ENCODE measurements at regions not wholly inside any gene's neighbourhood (a gene's known extent, or its start where the extent isn't known, plus 50 kb on each side); places are given as distances from the start of the nearest gene placed in this dataset.
"Not testable (repeated sequence)": the region's sequence is repeated elsewhere in the genome, so short reads cannot be mapped to it uniquely, and the experiment has no call there.

- no peak overlapping the region for H3K4me3 ChIP-seq (ENCODE audit: low read depth, low read length)
- TF ChIP-seq POLR2A (IDR thresholded peaks at IDR 0.05; ENCODE audit: extremely low read depth, insufficient read length) (no peak), MAX (IDR thresholded peaks at IDR 0.05; ENCODE audit: low read depth, low read length) (no peak), MYC (IDR thresholded peaks at IDR 0.05; ENCODE audit: low read depth, low read length) (no peak), CTCF (IDR thresholded peaks at IDR 0.05; ENCODE audit: low read depth, low read length) (no peak)
- no peak for DNase-seq (ENCODE audit: low read depth)
These were observed 545.9 kb upstream of the KLF4 start for GRCh38 chr9:108035487-108035886.

GRCh38 chr9:108033976-108034964 is 544.7 kb upstream of the KLF4 start:
- DNase-seq (ENCODE audit: low read depth): no peak
- TF ChIP-seq MAX (IDR thresholded peaks at IDR 0.05; ENCODE audit: low read depth, low read length) (no peak), CTCF (IDR thresholded peaks at IDR 0.05; ENCODE audit: low read depth, low read length) (no peak), MYC (IDR thresholded peaks at IDR 0.05; ENCODE audit: low read depth, low read length) (no peak), POLR2A (IDR thresholded peaks at IDR 0.05; ENCODE audit: extremely low read depth, insufficient read length) (no peak)
- no peak overlapping the region for H3K4me3 ChIP-seq (ENCODE audit: low read depth, low read length)

- not testable (repeated sequence) for H3K4me3 ChIP-seq (ENCODE audit: low read depth, low read length); DNase-seq (ENCODE audit: low read depth)
These were observed 542.5 kb upstream of the KLF4 start for GRCh38 chr9:108032079-108032478.

- H3K4me3 ChIP-seq (ENCODE audit: low read depth, low read length); DNase-seq (ENCODE audit: low read depth): not testable (repeated sequence)
These were observed 541.7 kb upstream of the KLF4 start for GRCh38 chr9:108031221-108031620.

GRCh38 chr9:108026718-108027117 is 537.1 kb upstream of the KLF4 start:
- not testable (repeated sequence) for DNase-seq (ENCODE audit: low read depth); H3K4me3 ChIP-seq (ENCODE audit: low read depth, low read length)

- TF ChIP-seq CTCF (IDR thresholded peaks at IDR 0.05; ENCODE audit: low read depth, low read length) (no peak), MAX (IDR thresholded peaks at IDR 0.05; ENCODE audit: low read depth, low read length) (no peak), MYC (IDR thresholded peaks at IDR 0.05; ENCODE audit: low read depth, low read length) (no peak), POLR2A (IDR thresholded peaks at IDR 0.05; ENCODE audit: extremely low read depth, insufficient read length) (no peak)
- no peak overlapping the region for H3K4me3 ChIP-seq (ENCODE audit: low read depth, low read length)
- no peak for DNase-seq (ENCODE audit: low read depth)
These were observed 535.0 kb upstream of the KLF4 start for GRCh38 chr9:108024604-108025003.

- DNase-seq (ENCODE audit: low read depth): no peak
- no peak overlapping the region for H3K4me3 ChIP-seq (ENCODE audit: low read depth, low read length)
- no peak for TF ChIP-seq CTCF (IDR thresholded peaks at IDR 0.05; ENCODE audit: low read depth, low read length)
- no peak for TF ChIP-seq MAX (IDR thresholded peaks at IDR 0.05; ENCODE audit: low read depth, low read length)
- TF ChIP-seq POLR2A (IDR thresholded peaks at IDR 0.05; ENCODE audit: extremely low read depth, insufficient read length): no peak
- no peak for TF ChIP-seq MYC (IDR thresholded peaks at IDR 0.05; ENCODE audit: low read depth, low read length)
These were observed 532.8 kb upstream of the KLF4 start for GRCh38 chr9:108022246-108022935.
